HL-60 (cell line): ENCODE measurements at regions not wholly inside any gene's neighbourhood (a gene's known extent, or its start where the extent isn't known, plus 50 kb on each side); places are given as distances from the start of the nearest gene placed in this dataset.

Experiments
- DNase-seq, 2 experiments: peaks; one replicate each; pipeline ENCODE4 v3.0.0-alpha.2; 2010 to 2020; ENCODE audit warnings: low read depth in 1 of 2, low spot score in 1 of 2
- H3K27ac ChIP-seq: fragments of 250-450 bp; sonication (Bioruptor Pico); replicated peaks from 2 replicates; pipeline ENCODE4 v1.5.1; 2020; ENCODE audit warnings: mild to moderate bottlenecking, moderate library complexity
- H3K27me3 ChIP-seq: fragments of 250-450 bp; sonication (Bioruptor Pico); 2 replicates; pipeline ENCODE4 v1.5.1; 2021; ENCODE audit warnings: mild to moderate bottlenecking, moderate library complexity; ENCODE audit not compliant: insufficient read depth, poor library complexity, severe bottlenecking
- H3K4me3 ChIP-seq: replicated peaks from 2 replicates; pipeline ENCODE4 v1.5.1; 2011; ENCODE audit warnings: mild to moderate bottlenecking, control low read depth, low read length; ENCODE audit not compliant: insufficient read depth
- GABPA ChIP-seq: IDR thresholded peaks from 2 replicates; pipeline ENCODE4 v1.6.1; 2012; ENCODE audit warnings: low read depth
- POLR2AphosphoS5 ChIP-seq: IDR thresholded peaks from 2 replicates; pipeline ENCODE4 v1.6.1; 2012; ENCODE audit warnings: low read depth
- SPI1 ChIP-seq: IDR thresholded peaks from 2 replicates; pipeline ENCODE4 v1.6.1; 2012; ENCODE audit warnings: low read depth, mild to moderate bottlenecking, borderline replicate concordance
- TF ChIP-seq, protein P1 (sequence below): IDR thresholded peaks from 2 replicates; pipeline ENCODE4 v1.6.1; 2012; ENCODE audit warnings: low read depth; ENCODE audit not compliant: insufficient replicate concordance
- TF ChIP-seq, protein P2 (sequence below): IDR thresholded peaks from one replicate; pipeline ENCODE4 v1.5.1; 2011; ENCODE audit warnings: low read length, control low read depth, inconsistent platforms; ENCODE audit not compliant: insufficient read depth

DNA sequence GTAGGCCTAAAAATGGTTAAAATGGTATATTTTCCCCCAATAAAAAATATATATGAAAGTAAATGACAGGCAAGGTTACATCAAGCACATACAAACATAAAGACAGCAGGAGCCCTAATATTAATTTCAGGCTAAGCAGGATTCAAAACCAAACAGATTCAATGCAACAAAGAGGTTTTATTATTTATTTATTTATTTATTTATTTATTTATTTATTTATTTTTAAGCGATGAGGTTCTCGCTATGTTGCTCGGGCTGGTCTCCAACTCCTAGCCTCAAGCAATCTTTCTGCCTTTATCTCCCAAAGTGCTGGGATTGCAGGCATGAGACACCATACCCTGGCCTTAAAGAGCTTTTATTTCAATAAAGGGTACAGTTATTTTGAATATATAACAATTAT lies 106.4 kb upstream of the SHB start:
- Histone ChIP-seq H3K27me3 (peaks cover 2% of the 10 kb centered on the region), H3K27ac (no peak overlapping the region), H3K4me3 (no peak overlapping the region)
- DNase-seq = no peak
- TF ChIP-seq, protein P1, sequence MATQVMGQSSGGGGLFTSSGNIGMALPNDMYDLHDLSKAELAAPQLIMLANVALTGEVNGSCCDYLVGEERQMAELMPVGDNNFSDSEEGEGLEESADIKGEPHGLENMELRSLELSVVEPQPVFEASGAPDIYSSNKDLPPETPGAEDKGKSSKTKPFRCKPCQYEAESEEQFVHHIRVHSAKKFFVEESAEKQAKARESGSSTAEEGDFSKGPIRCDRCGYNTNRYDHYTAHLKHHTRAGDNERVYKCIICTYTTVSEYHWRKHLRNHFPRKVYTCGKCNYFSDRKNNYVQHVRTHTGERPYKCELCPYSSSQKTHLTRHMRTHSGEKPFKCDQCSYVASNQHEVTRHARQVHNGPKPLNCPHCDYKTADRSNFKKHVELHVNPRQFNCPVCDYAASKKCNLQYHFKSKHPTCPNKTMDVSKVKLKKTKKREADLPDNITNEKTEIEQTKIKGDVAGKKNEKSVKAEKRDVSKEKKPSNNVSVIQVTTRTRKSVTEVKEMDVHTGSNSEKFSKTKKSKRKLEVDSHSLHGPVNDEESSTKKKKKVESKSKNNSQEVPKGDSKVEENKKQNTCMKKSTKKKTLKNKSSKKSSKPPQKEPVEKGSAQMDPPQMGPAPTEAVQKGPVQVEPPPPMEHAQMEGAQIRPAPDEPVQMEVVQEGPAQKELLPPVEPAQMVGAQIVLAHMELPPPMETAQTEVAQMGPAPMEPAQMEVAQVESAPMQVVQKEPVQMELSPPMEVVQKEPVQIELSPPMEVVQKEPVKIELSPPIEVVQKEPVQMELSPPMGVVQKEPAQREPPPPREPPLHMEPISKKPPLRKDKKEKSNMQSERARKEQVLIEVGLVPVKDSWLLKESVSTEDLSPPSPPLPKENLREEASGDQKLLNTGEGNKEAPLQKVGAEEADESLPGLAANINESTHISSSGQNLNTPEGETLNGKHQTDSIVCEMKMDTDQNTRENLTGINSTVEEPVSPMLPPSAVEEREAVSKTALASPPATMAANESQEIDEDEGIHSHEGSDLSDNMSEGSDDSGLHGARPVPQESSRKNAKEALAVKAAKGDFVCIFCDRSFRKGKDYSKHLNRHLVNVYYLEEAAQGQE = no peak
- TF ChIP-seq, protein P2, sequence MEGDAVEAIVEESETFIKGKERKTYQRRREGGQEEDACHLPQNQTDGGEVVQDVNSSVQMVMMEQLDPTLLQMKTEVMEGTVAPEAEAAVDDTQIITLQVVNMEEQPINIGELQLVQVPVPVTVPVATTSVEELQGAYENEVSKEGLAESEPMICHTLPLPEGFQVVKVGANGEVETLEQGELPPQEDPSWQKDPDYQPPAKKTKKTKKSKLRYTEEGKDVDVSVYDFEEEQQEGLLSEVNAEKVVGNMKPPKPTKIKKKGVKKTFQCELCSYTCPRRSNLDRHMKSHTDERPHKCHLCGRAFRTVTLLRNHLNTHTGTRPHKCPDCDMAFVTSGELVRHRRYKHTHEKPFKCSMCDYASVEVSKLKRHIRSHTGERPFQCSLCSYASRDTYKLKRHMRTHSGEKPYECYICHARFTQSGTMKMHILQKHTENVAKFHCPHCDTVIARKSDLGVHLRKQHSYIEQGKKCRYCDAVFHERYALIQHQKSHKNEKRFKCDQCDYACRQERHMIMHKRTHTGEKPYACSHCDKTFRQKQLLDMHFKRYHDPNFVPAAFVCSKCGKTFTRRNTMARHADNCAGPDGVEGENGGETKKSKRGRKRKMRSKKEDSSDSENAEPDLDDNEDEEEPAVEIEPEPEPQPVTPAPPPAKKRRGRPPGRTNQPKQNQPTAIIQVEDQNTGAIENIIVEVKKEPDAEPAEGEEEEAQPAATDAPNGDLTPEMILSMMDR = no peak
- no peak for TF ChIP-seq SPI1
- TF ChIP-seq POLR2AphosphoS5 = no peak
- TF ChIP-seq GABPA = no peak

DNA sequence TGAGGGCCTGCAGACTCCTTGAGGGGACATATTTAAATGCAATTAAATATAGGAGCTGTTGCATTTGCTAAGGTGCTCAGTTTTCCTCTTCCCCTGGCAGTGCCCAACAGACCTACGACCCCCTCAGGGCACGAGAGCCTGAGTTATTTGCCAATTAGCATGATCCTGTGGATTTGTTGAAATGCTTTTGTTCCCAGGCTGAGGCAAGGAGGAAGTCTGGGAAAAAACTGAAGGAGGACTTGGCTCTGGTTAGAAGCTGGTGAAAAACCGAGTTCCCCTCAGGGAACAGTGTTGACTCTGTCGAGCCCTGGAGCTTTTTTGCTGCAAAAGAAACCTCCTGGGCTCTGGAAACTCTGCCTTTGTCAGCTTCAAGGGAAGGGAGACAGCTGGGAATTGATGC lies 103.6 kb upstream of the SHB start:
- Histone ChIP-seq H3K4me3 (no peak overlapping the region), H3K27ac (no peak overlapping the region), H3K27me3 (no peaks in the 10 kb centered on the region)
- no peak for DNase-seq
- no peak for TF ChIP-seq POLR2AphosphoS5
- TF ChIP-seq, protein P2 = no peak
- TF ChIP-seq, protein P1 = no peak
- TF ChIP-seq SPI1 = no peak
- no peak for TF ChIP-seq GABPA

DNA sequence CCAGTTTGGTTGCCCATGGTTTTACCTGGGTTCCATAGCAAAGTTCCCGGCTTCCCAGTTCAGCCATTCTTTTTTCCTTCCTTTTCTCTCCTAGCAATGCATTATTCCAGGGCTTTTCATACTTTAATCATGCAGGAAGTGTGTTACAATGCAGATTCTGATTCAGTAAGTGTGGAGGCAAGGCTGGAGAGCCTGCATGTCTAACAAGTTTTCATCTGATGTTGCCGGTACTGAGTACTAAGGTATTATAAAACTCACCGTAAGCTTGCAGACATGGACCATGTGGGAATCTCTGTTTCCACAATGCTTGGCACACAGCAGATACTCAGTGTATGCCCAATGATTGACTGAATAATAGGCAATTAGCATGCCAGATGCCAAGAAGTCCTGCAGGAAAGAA lies 102.9 kb upstream of the SHB start:
- Histone ChIP-seq H3K27me3 (no peaks in the 10 kb centered on the region), H3K27ac (no peak overlapping the region), H3K4me3 (no peak overlapping the region)
- TF ChIP-seq POLR2AphosphoS5 = no peak
- TF ChIP-seq SPI1 = no peak
- TF ChIP-seq, protein P2 = no peak
- TF ChIP-seq GABPA = no peak
- TF ChIP-seq, protein P1 = no peak
- no peak for DNase-seq
